GM13977 (cell line): ENCODE measurements at regions not wholly inside any gene's neighbourhood (a gene's known extent, or its start where the extent isn't known, plus 50 kb on each side); places are given as distances from the start of the nearest gene placed in this dataset.
"Not testable (repeated sequence)": the region's sequence is repeated elsewhere in the genome, so short reads cannot be mapped to it uniquely, and the experiment has no call there.

Experiments used
- DNase-seq: peaks from one replicate; pipeline ENCODE4 v3.0.0; 2012; ENCODE audit warnings: low spot score
- in situ Hi-C: fragments of 300-500 bp; cut with MboI; formaldehyde crosslinking; loops from one replicate; pipeline ENCODE4 v1.12.0; 2022; ENCODE audit warnings: low sequenced_read_pairs, low pct_unique_long_range_greater_than_20kb, mixed read lengths, inconsistent platforms; ENCODE audit not compliant: unreplicated experiment
- TF ChIP-seq, protein P1 (sequence below): IDR thresholded peaks from 2 replicates; pipeline ENCODE4 v1.5.1; 2012; ENCODE audit warnings: mild to moderate bottlenecking, control low read depth; ENCODE audit not compliant: insufficient read depth; ENCODE audit errors: extremely low read depth, missing control alignments

GRCh38 chr6:94845742-94846141 is 731.6 kb upstream of the MANEA start:
- TF ChIP-seq, protein P1, sequence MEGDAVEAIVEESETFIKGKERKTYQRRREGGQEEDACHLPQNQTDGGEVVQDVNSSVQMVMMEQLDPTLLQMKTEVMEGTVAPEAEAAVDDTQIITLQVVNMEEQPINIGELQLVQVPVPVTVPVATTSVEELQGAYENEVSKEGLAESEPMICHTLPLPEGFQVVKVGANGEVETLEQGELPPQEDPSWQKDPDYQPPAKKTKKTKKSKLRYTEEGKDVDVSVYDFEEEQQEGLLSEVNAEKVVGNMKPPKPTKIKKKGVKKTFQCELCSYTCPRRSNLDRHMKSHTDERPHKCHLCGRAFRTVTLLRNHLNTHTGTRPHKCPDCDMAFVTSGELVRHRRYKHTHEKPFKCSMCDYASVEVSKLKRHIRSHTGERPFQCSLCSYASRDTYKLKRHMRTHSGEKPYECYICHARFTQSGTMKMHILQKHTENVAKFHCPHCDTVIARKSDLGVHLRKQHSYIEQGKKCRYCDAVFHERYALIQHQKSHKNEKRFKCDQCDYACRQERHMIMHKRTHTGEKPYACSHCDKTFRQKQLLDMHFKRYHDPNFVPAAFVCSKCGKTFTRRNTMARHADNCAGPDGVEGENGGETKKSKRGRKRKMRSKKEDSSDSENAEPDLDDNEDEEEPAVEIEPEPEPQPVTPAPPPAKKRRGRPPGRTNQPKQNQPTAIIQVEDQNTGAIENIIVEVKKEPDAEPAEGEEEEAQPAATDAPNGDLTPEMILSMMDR: no peak
- in situ Hi-C loops: no loop called here
- DNase-seq: no peak

DNA sequence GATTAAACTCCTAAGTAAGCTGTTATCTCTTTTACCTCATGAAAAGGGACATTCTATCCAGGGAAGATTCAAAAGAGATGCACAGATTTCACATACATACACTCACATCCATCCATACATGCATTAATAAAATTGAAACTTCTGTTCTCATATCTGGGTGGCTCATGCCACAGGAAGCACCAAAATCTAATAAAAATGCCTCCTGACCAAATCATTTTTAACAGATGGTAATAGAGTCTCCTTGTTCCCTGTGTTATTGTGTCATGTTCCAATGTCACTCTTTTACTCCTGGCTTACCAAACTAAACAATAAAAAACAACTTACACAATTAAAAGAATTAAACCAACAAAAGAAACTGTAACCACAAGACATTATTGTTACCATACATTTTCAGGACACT is 742.1 kb upstream of the MANEA start:
- DNase-seq: no peak
- TF ChIP-seq, protein P1: no peak
- in situ Hi-C loops: no loop called here

DNA sequence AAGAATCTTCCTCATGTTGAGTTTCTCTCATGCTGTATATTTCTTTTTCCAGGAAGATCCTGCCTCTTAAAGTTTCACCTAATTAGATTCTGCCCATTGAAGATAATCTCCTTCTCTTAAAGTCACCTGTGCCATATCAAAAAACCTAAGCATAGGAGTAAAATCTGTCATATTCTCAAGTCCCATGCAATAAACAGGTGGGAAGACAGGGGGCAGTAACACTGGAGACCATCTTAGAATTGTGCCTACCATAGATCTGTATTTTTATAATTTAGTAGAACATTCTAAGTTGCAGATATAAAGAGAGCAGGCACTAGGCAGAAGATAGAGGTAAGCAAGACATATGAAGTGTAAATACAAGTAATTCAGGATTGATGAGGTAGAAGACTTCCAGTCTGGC is 763.5 kb upstream of the MANEA start:
- in situ Hi-C loops: no loop called here
- DNase-seq: no peak
- TF ChIP-seq, protein P1: no peak

GRCh38 chr6:94801344-94801743 is 776.0 kb upstream of the MANEA start:
- TF ChIP-seq, protein P1: no peak
- in situ Hi-C loops: no loop called here

DNA sequence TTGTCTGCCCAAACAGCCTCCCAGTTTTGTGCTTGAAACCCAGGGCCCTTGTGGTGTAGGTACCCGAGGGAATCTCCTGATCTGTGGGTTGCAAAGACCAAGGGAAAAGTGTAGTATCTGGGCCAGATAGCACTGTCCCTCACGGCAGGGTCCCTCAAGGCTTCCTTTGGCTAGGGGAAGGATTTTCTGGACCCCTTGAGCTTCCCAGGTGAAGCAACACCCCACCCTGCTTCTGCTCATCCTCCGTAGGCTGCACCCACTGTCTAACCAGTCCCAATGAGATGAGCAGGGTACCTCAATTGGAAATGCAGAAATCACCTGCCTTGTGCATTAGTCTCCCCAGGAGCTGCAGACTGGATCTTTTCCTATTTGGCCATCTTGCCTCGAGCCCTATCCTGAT is 791.8 kb upstream of the MANEA start:
- no peak for DNase-seq
- TF ChIP-seq, protein P1: no peak
- in situ Hi-C loops: no loop called here

More at GRCh38 chr6:94801344-94801743, 776.0 kb upstream of the MANEA start:
- DNase-seq: no peak

- DNase-seq, in situ Hi-C loops: not testable (repeated sequence)
Measured at GRCh38 chr6:94785081-94785480, 792.3 kb upstream of the MANEA start.

DNA sequence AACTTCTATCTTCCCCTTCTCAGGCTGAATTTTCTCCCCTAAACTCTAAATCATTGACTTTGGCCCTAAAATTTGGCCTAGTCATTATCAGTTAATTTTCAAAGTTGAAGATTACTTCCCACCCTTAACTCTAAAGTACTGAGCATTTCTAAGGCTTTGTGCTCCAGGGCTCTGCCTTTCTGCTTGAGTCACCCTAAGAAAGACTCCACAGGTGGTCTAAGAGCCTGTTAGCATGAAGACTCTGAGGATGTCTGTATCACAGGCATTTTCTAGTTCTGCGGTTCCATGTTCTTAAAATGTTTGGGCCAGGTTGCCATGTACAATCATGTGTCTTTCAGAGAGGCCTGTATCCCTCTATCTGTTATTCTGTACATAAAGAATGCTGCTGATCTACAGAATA is 808.1 kb upstream of the MANEA start:
- DNase-seq: no peak
- in situ Hi-C loops: no loop called here
- TF ChIP-seq, protein P1: no peak
